Activated naive CD4-positive, alpha-beta T cell treated with anti-CD3 and anti-CD28 coated beads, Interleukin-2, amount 50 U/mL, for 72 hours (primary cell): ENCODE measurements at regions not wholly inside any gene's neighbourhood (a gene's known extent, or its start where the extent isn't known, plus 50 kb on each side); places are given as distances from the start of the nearest gene placed in this dataset.
"Not testable (repeated sequence)": the region's sequence is repeated elsewhere in the genome, so short reads cannot be mapped to it uniquely, and the experiment has no call there.

Source experiments
- ATAC-seq, 2 donors: fragments of 150-1000 bp; cut with Tn5 transposase; 2 replicates each; pipeline ENCODE4 v1.10.0; 2021; ENCODE audit warnings: mild to moderate bottlenecking in 2 of 2, moderate library complexity in 2 of 2
- DNase-seq, 2 donors: peaks; one replicate each; pipeline ENCODE4 v3.0.0; 2021 to 2022; ENCODE audit warnings: low spot score in 2 of 2
- H3K27ac Mint-ChIP-seq, 2 donors: one replicate each; pipeline ENCODE4 v1.8.0; 2022; ENCODE audit warnings: mild to moderate bottlenecking in 2 of 2, mixed read lengths in 2 of 2
- H3K36me3 Mint-ChIP-seq, 2 donors: one replicate each; pipeline ENCODE4 v1.8.0; 2022; ENCODE audit warnings: mixed read lengths in 2 of 2
- H3K9me3 Mint-ChIP-seq, 2 donors: one replicate each; pipeline ENCODE4 v1.8.0; 2022; ENCODE audit warnings: mixed read lengths in 2 of 2

DNA sequence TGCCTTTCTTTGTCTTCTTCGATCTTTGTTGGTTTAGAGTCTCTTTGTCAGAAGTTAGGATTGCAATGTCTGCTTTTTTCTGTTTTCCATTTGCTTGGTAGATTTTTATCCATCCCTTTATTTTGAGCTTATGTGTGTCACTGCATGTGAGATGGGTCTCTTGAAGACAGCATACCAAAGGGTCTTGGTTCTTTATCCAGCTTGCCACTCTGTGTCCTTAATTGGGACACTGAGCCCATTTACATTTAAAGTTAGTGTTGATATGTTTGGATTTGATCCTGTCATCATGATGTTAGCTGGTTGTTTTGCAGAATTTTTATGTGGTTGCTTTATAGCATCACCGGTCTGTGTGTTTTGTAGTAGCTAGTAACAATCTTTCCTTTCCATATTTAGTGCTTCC lies 107.5 kb upstream of the SKAP2 start:
- DNase-seq, ATAC-seq, H3K27ac Mint-ChIP-seq: not testable (repeated sequence)
- peaks cover 8 to 20% of the 10 kb centered on the region in 2 donors for H3K36me3 Mint-ChIP-seq
- peaks cover 17 to 22% of the 10 kb centered on the region in 2 donors for H3K9me3 Mint-ChIP-seq

DNA sequence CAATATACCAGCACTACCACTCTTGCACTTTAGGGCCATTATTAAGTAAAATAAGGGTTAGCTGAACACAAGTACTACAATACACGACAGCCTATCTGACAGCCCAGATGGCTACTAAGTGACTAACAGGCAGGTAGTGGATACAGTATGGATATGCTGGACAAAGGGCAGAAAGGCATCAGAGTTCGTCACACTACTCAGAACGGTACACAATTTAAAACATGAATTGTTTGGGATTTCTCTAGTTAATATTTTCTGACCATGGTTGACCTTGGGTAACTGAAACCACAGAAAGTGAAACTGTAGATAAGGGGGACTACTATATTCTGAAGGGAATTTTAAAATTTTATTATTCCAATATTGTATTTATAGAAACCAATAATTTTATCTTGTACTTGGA lies 101.3 kb upstream of the SKAP2 start:
- H3K36me3 Mint-ChIP-seq: no peaks in the 10 kb centered on the region
- H3K9me3 Mint-ChIP-seq: peaks cover 0 to 1% of the 10 kb centered on the region in 2 donors
- DNase-seq: no peak
- ATAC-seq: no peak
- H3K27ac Mint-ChIP-seq: no peak overlapping the region

DNA sequence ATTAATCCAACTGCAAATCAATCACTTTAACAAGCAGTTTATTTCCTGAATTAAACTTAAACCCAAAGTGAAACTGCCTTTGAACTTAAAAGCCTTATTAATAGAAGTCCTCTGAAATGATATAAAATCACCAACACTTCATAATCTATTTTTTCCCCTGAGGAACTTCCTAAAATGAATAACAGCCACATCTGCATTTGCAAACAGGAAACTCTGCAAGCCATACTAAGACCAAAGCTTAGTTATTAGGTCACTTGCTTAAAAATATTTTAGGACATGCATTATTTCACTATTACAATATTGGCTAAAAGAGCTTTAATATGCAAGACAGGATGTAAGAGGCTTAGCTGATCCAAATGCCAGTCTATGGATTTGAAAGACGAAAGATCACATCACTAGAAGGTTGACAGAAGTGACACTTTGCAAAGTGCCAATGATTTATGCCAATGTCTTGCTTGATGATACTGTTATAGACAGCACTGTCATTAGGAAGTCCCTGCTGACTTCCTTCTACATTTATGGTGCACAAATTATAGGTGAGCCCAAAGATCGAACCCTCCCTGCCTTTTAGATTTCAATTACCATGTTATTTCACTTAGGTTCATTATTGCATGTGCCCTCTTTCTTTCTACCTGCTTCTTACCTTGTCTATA lies 99.9 kb upstream of the SKAP2 start:
- H3K9me3 Mint-ChIP-seq: no peaks in the 10 kb centered on the region
- no peaks in the 10 kb centered on the region for H3K36me3 Mint-ChIP-seq
- ATAC-seq: no peak
- no peak for DNase-seq
- H3K27ac Mint-ChIP-seq: no peak overlapping the region

DNA sequence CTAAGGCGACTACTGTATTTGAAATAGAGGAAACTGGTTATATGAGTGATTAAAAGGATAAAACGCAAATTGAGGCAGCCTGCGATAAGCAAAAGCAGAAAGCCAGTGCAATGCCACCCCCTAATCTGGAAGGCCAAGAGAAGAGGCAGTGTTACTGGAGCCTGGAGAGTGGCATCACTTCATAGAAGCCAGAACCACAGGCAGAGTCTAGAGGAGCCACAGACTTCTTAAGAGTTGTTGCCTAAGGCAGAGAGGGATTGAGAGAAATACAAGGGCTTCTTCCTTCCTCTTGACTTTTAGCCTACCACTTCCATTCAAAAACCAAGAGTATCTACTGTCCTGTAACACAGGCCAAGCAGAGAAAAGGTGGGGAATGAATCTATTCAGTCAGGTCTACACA lies 94.9 kb upstream of the SKAP2 start:
- Mint-ChIP-seq H3K36me3 (no peaks in the 10 kb centered on the region), H3K9me3 (no peaks in the 10 kb centered on the region)

GRCh38 chr7:26958834-26959233 lies 94.4 kb upstream of the SKAP2 start:
- ATAC-seq (no peak), DNase-seq (no peak)
- no peaks in the 10 kb centered on the region for H3K36me3 Mint-ChIP-seq

More for the DNA sequence above, 94.9 kb upstream of the SKAP2 start:
- no peak for DNase-seq
- H3K27ac Mint-ChIP-seq: no peak overlapping the region
- no peak for ATAC-seq

GRCh38 chr7:26955516-26955915 lies 91.1 kb upstream of the SKAP2 start:
- Mint-ChIP-seq H3K27ac (no peak overlapping the region), H3K9me3 (no peaks in the 10 kb centered on the region)

More at GRCh38 chr7:26958834-26959233, 94.4 kb upstream of the SKAP2 start:
- Mint-ChIP-seq H3K27ac (no peak overlapping the region), H3K9me3 (no peaks in the 10 kb centered on the region)

GRCh38 chr7:26954951-26955350 lies 90.6 kb upstream of the SKAP2 start:
- H3K36me3 Mint-ChIP-seq: no peaks in the 10 kb centered on the region
- DNase-seq (no peak), ATAC-seq (no peak)
- H3K9me3 Mint-ChIP-seq: no peaks in the 10 kb centered on the region
- H3K27ac Mint-ChIP-seq: no peak overlapping the region

More at GRCh38 chr7:26955516-26955915, 91.1 kb upstream of the SKAP2 start:
- H3K36me3 Mint-ChIP-seq: no peaks in the 10 kb centered on the region
- ATAC-seq: no peak
- DNase-seq: no peak

DNA sequence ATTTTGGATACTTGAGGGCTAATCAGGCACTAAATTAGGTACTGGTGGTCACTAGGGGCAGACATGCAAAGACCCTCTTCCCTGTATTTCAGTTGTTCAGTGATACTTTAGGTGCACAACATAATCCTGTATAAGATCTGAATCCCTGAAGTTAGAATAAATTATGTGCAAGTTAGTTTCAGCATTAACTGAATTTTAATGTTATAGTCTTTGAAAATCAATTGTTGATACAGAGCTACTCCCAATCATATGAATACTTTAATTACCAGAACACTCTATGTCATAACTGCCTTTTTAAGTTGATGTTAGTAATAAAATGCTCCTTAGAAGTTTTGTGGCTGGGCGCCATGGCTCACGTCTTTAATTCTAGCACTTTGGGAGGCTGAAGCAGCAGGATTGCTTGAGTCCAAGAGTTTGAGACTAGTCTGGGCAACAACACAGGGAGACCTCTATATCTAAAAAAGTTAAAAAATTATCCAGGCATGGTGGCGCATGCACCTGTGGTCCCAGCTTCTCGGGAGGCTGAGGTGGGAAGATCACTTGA lies 87.1 kb upstream of the SKAP2 start:
- DNase-seq (no peak), ATAC-seq (no peak)
- Mint-ChIP-seq H3K36me3 (no peaks in the 10 kb centered on the region), H3K27ac (no peak overlapping the region), H3K9me3 (no peaks in the 10 kb centered on the region)

DNA sequence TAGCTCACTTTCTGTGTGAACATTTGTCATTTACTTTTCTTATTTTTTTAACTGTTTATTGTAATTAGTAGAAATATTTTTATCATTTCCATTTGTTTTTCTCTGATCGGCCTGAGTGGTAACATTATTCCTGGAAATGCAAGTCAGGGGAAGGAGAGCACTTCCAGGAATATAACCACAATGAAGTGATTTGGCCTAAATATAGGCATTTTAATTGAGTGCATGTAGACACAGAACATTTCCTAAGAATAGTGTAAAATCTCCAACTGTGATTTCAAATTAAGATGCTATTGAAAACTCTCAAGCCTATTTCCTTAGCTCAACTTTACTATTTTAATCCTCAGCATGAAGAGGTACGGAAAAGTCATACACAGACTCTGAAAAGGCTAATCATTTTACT lies 86.5 kb upstream of the SKAP2 start:
- Mint-ChIP-seq H3K9me3 (no peaks in the 10 kb centered on the region), H3K27ac (no peak overlapping the region), H3K36me3 (no peaks in the 10 kb centered on the region)
- ATAC-seq (no peak), DNase-seq (no peak)

DNA sequence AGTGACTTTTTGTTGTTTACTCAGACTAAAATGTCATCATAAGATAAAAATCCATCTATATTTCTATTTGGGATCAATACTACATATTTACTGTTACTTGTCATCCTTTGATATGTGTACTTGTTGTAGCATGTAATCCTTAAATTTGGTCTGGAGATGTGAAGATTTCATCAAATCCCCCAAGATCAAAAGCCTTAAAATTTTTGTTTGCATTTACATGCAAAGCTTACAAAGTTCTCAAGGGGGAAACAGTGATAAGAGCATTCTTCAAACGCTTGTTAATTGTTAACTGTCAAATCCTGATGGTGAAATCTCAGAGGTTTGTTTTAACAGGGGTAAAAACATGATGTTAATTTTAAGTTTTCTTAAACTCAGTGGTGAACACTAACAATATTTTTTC lies 84.9 kb upstream of the SKAP2 start:
- Mint-ChIP-seq H3K9me3 (no peaks in the 10 kb centered on the region), H3K36me3 (no peaks in the 10 kb centered on the region), H3K27ac (no peak overlapping the region)
- DNase-seq (no peak), ATAC-seq (no peak)

- Mint-ChIP-seq H3K27ac (no peak overlapping the region), H3K36me3 (no peaks in the 10 kb centered on the region), H3K9me3 (no peaks in the 10 kb centered on the region)
- DNase-seq: no peak
- no peak for ATAC-seq
Observed at GRCh38 chr7:26948617-26949118, 84.3 kb upstream of the SKAP2 start.

- no peak for DNase-seq
- H3K27ac Mint-ChIP-seq: no peak overlapping the region
- H3K36me3 Mint-ChIP-seq: no peaks in the 10 kb centered on the region
- ATAC-seq: no peak
- no peaks in the 10 kb centered on the region for H3K9me3 Mint-ChIP-seq
Observed at GRCh38 chr7:26944501-26945358, 80.3 kb upstream of the SKAP2 start.

GRCh38 chr7:26937939-26938623 lies 73.7 kb upstream of the SKAP2 start:
- no peak overlapping the region for H3K27ac Mint-ChIP-seq
- ATAC-seq (peak in 1 of 2 donors; percentile 56), DNase-seq (no peak)
- peaks cover 3 to 4% of the 10 kb centered on the region in 2 donors for H3K9me3 Mint-ChIP-seq
- H3K36me3 Mint-ChIP-seq: peaks cover 4 to 6% of the 10 kb centered on the region in 2 donors

DNA sequence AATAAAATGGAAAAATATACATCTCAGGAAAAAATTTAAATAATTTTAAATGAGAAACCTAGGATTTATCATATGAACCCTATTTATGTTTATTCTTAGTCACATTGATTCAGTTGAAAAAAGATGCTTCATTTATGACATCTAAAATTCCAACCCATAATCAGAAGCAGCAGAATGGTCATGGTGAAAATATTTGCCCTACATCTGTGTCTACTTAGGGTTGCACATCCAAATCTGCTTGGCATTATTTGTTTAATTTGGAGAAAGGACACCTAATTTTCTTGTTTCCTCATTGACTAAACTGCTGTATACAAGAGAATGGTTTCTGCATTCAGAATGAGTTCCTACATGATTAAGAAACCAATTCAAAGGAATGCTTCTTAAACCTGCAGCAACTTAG lies 72.9 kb upstream of the SKAP2 start:
- DNase-seq: no peak

GRCh38 chr7:26932616-26933015 lies 68.2 kb upstream of the SKAP2 start:
- H3K9me3 Mint-ChIP-seq, H3K27ac Mint-ChIP-seq, DNase-seq, ATAC-seq: not testable (repeated sequence)
- H3K36me3 Mint-ChIP-seq: peaks cover 6 to 12% of the 10 kb centered on the region in 2 donors

More for the DNA sequence above, 72.9 kb upstream of the SKAP2 start:
- Mint-ChIP-seq H3K9me3 (peaks cover 4 to 8% of the 10 kb centered on the region in 2 donors), H3K36me3 (peaks cover 6 to 12% of the 10 kb centered on the region in 2 donors), H3K27ac (no peak overlapping the region)
- no peak for ATAC-seq

- Mint-ChIP-seq H3K9me3 (peaks cover 4 to 8% of the 10 kb centered on the region in 2 donors), H3K27ac (no peak overlapping the region)
Observed at GRCh38 chr7:26930845-26931244, 66.5 kb upstream of the SKAP2 start.

GRCh38 chr7:26930201-26930600 lies 65.8 kb upstream of the SKAP2 start:
- H3K36me3 Mint-ChIP-seq: peaks cover 6 to 8% of the 10 kb centered on the region in 2 donors
- H3K9me3 Mint-ChIP-seq: peaks cover 2 to 8% of the 10 kb centered on the region in 2 donors

More at GRCh38 chr7:26930845-26931244, 66.5 kb upstream of the SKAP2 start:
- DNase-seq: no peak
- no peak for ATAC-seq
- H3K36me3 Mint-ChIP-seq: peaks cover 6 to 12% of the 10 kb centered on the region in 2 donors

More at GRCh38 chr7:26930201-26930600, 65.8 kb upstream of the SKAP2 start:
- H3K27ac Mint-ChIP-seq: no peak overlapping the region
- DNase-seq (no peak), ATAC-seq (no peak)
